GM18868 (cell line): ENCODE measurements at regions not wholly inside any gene's neighbourhood (a gene's known extent, or its start where the extent isn't known, plus 50 kb on each side); places are given as distances from the start of the nearest gene placed in this dataset.
"Not testable (repeated sequence)": the region's sequence is repeated elsewhere in the genome, so short reads cannot be mapped to it uniquely, and the experiment has no call there.

Source experiments
- ATAC-seq: cut with Tn5 transposase; IDR thresholded peaks from one replicate; pipeline ENCODE4 v1.9.1; 2021; ENCODE audit warnings: mild to moderate bottlenecking, moderate library complexity; ENCODE audit not compliant: unreplicated experiment

DNA sequence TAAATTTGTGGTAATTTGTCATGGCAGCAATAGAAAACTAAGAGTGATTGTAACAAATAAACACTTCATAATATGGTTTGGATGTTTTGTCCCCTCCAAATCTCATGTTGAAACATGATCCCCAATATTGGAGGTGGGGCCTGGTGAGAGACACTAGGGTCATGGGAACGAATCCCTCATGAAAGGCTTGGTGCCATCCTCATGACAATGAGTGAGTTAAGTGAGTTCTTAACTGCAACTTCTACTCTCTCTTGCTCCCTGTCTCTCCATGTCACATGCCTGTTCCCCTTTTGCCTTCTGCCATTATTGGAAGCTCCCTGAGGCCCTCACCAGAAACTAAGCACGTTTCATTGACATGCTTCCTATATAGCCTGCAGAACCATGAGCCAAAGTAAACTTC lies 1233.2 kb downstream of the OLFM4 start:
- no peak for ATAC-seq

GRCh38 chr13:54263868-54264267 lies 1235.3 kb downstream of the OLFM4 start:
- no peak for ATAC-seq

GRCh38 chr13:54267253-54267668 lies 1238.6 kb downstream of the OLFM4 start:
- ATAC-seq = not testable (repeated sequence)

DNA sequence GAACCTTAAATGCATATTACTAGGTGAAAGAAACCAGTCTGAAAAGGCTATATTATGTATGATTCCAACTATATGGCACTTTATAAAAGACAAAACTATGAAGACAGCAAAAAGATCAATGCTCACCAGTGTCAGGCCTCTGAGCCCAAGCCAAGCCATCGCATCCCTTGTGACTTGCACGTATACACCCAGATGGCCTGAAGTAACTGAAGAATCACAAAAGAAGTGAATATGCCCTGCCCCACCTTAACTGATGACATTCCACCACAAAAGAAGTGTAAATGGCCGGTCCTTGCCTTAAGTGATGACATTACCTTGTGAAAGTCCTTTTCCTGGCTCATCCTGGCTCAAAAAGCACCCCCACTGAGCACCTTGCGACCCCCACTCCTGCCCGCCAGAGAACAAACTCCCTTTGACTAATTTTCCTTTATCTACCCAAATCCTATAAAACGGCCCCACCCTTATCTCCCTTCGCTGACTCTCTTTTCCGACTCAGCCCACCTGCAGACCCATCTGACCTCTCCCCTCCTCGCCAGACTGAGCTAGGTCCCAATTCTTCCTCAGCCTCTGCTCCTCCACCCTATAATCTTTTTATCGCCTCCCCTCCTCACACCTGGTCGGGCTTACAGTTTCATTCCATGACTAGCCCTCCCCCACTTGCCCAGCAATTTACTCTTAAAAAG lies 1239.5 kb downstream of the OLFM4 start:
- ATAC-seq = not testable (repeated sequence)

GRCh38 chr13:54287062-54287764 lies 1258.6 kb downstream of the OLFM4 start:
- no peak for ATAC-seq

DNA sequence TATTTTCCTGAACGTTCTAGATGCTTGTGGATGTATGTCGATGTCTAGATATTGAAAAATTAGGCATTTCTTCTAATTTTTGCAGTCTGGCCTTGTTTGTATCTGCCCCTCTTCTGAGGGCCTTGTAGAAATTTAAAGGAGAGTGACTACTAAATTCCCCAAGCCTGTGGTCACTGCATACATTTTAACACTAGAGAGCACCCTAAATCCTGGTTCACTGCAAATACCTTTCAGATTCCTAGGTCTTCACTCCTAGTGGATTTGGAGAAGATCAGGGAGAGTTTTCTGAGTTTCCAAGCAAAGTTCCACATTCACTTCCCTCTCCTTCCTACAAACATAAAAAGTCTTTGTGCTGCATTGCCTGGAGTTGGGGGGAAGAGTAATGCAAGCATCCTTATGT lies 1272.5 kb downstream of the OLFM4 start:
- ATAC-seq = no peak

GRCh38 chr13:54305377-54305776 lies 1276.8 kb downstream of the OLFM4 start:
- no peak for ATAC-seq

DNA sequence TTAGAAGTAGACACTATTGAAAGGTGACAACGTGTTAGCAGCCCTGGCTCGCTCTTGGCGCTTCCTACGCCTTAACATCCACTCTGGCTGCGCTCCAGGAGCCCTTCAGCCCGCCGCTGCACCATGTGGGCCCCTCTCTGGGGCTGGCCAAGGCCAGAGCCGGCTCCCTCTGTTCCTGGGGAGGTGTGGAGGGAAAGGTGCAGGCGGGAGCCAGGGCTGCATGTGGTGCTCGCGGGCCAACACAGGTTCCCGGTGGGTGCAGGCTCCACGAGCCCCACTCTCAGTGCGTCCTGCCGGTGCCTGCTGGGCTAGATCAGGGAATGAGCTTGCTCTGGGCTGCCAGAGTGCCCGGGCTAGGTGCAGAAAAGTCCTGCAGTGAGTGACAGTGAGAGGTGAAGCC lies 1284.3 kb downstream of the OLFM4 start:
- no peak for ATAC-seq

DNA sequence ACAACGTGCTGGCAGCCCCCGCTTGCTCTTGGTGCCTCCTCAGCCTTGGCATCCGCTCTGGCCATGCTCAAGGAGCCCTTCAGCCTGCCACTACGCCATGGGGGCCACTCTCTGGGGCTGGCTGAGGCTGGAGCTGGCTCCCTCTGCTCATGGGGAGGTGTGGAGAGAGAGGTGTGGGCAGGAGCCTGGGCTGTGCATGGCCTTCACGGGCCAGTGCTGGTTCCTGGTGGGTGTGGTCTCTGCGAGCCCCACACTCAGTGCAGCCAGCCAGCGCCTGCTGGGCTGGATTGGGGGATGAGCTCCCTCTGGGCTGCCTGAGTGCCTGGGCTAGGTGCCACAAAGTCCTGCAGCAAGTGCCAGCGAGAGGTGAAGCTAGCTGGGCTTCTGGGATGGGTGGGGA lies 1289.1 kb downstream of the OLFM4 start:
- ATAC-seq = no peak

GRCh38 chr13:54337540-54337939 lies 1308.9 kb downstream of the OLFM4 start:
- no peak for ATAC-seq

GRCh38 chr13:54347531-54347930 lies 1318.9 kb downstream of the OLFM4 start:
- no peak for ATAC-seq

GRCh38 chr13:54356209-54356608 lies 1327.6 kb downstream of the OLFM4 start:
- no peak for ATAC-seq

- no peak for ATAC-seq
These were observed 1328.2 kb downstream of the OLFM4 start for GRCh38 chr13:54356849-54357248.

- no peak for ATAC-seq
These were observed 1328.8 kb downstream of the OLFM4 start for GRCh38 chr13:54357284-54357933.

DNA sequence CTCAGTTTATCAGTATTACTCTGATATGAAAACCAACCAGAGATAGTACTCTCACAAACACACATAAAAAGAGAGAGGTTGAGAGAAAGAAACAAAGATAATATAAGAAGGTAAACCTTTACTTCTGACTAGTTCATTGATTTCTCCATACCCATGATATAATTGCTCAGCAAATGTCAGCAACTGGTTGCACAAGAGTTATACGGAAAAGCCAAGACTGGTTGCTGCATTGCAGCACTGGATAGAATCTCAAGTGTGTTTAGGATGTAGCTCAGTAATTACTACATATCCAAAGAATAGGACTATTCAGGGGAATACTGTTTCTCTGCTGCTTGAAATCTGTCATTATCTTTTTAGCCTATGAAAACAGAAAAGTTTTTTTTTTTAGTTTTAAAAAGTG lies 1332.8 kb downstream of the OLFM4 start:
- no peak for ATAC-seq

GRCh38 chr13:54366728-54367127 lies 1338.1 kb downstream of the OLFM4 start:
- ATAC-seq = no peak

DNA sequence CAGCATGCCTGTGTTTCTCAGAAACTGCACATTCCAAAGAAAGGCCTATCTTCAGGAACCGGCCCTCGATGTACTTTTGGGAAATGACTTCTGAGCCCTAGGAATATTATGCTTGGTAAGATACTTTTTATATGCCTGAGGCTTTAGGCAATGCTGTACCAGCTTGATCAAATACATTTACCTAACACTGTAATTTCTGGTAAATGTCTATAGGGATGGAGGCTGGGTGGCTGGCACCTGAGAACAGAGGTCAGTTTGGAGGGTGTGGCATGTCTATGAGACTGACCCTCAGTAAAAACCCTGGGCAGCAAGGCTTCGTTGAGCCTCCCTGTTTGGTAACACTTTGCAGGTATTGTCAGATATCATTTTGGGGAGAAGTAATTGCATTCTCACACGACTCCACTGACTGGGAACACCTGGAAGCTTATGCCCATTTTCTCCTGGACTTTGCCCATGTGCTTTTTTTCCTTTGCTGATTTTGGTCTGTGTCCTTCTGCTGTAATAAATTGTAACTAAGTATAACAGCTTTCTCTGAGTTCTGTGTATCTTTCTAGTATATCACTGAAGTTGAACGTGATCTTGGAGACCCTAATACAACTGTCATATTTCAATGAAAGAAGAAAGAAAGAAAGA lies 1339.1 kb downstream of the OLFM4 start:
- ATAC-seq = no peak

DNA sequence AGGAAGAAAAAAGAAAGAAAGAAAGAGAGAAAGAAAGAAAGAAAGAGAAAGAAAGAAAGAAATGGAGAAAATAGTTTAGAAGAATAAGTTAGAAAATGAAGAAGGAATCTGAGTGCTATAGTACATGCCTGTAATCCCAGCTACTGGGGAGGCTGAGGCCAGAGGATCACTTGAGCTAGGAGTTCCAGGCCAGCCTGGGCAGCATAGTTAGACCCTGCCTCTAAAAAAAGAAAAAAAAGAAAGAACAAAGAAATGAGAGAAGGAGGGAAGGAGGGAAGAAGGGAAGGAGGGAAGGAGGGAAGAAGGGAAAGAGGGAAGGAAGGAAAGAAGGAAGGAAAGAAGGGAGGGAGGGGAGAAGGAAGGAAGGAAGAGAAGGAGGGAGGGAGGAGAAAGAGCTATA lies 1339.8 kb downstream of the OLFM4 start:
- no peak for ATAC-seq

GRCh38 chr13:54373211-54373610 lies 1344.6 kb downstream of the OLFM4 start:
- no peak for ATAC-seq

GRCh38 chr13:54379461-54379860 lies 1350.8 kb downstream of the OLFM4 start:
- no peak for ATAC-seq

- no peak for ATAC-seq
These were observed 1355.0 kb downstream of the OLFM4 start for GRCh38 chr13:54383604-54384003.

DNA sequence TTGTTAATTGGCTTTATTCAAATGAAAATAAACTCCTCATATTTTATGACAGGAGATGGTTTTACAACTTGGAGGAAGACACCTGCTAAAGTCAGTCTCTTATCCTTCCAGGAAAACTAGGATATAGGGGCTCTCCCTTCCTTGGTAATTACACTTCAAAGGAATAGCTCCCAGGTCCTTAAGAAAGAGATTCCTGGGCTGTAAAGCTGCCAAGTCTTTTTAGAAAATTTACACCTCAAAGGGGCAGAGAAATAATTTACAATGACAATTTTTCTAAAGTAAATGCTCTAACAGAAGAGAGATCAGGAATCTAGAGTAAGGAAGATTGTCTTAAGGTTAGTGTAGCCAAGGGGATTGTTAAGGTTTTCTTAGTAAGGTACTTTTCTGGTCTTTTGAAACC lies 1359.0 kb downstream of the OLFM4 start:
- no peak for ATAC-seq
